Bronchial epithelial cell (primary cell): ENCODE measurements at regions not wholly inside any gene's neighbourhood (a gene's known extent, or its start where the extent isn't known, plus 50 kb on each side); places are given as distances from the start of the nearest gene placed in this dataset.
A peak's percentile ranks its signal among the peaks of the same experiment; 100 is the strongest.

Experiments used
- DNase-seq: peaks from one replicate; pipeline ENCODE4 v3.0.0-alpha.2; 2010; ENCODE audit warnings: low read depth
- FAIRE-seq: peaks from 2 replicates; lab custom pipeline; 2011; peaks lifted over from hg19 to GRCh38; lab: Jason Lieb, UNC
- H3K27me3 ChIP-seq: 2 replicates; pipeline ENCODE4 v1.5.1; 2011; ENCODE audit warnings: low read length; ENCODE audit not compliant: control insufficient read depth, insufficient read depth
- H3K36me3 ChIP-seq: 2 replicates; pipeline ENCODE4 v1.5.1; 2011; ENCODE audit warnings: low read length; ENCODE audit not compliant: control insufficient read depth, insufficient read depth
- H3K4me3 ChIP-seq: 2 replicates; pipeline ENCODE4 v1.5.1; 2011; ENCODE audit warnings: mild to moderate bottlenecking, low read depth, low read length, control low read depth
- CTCF ChIP-seq: IDR thresholded peaks from 2 replicates; pipeline ENCODE4 v1.5.1; 2011; ENCODE audit warnings: mild to moderate bottlenecking, moderate library complexity, low read length, control low read depth, inconsistent platforms; ENCODE audit not compliant: insufficient read depth, severe bottlenecking

- FAIRE-seq (no peak), DNase-seq (peak; percentile 56)
- Histone ChIP-seq H3K27me3 (peaks cover 6% of the 10 kb centered on the region), H3K4me3 (peak overlapping the region; percentile 35), H3K36me3 (no peaks in the 10 kb centered on the region)
- no peak for TF ChIP-seq CTCF
Observed at GRCh38 chr6:125363039-125363823, 61.5 kb upstream of the HDDC2 start.

- FAIRE-seq (no peak), DNase-seq (no peak)
- Histone ChIP-seq H3K4me3 (peak overlapping the region; percentile 35), H3K36me3 (no peaks in the 10 kb centered on the region), H3K27me3 (peaks cover 6% of the 10 kb centered on the region)
- TF ChIP-seq CTCF = no peak
Observed at GRCh38 chr6:125363824-125364165, 62.0 kb upstream of the HDDC2 start.

- H3K4me3 ChIP-seq = no peak overlapping the region
- peaks cover 6% of the 10 kb centered on the region for H3K27me3 ChIP-seq
- DNase-seq = no peak
- FAIRE-seq = no peak
- TF ChIP-seq CTCF = no peak
- no peaks in the 10 kb centered on the region for H3K36me3 ChIP-seq
Observed at GRCh38 chr6:125365230-125365629, 63.5 kb upstream of the HDDC2 start.

- TF ChIP-seq CTCF = no peak
- Histone ChIP-seq H3K27me3 (peaks cover 6% of the 10 kb centered on the region), H3K4me3 (no peak overlapping the region), H3K36me3 (no peaks in the 10 kb centered on the region)
- DNase-seq (no peak), FAIRE-seq (no peak)
Observed at GRCh38 chr6:125367036-125367782, 65.4 kb upstream of the HDDC2 start.

GRCh38 chr6:125370343-125370742 lies 68.6 kb upstream of the HDDC2 start:
- no peak for FAIRE-seq
- TF ChIP-seq CTCF = no peak
- H3K36me3 ChIP-seq = no peaks in the 10 kb centered on the region
- H3K27me3 ChIP-seq = no peaks in the 10 kb centered on the region
- H3K4me3 ChIP-seq = no peak overlapping the region
- DNase-seq = no peak
